ENCODE measurements at regions not wholly inside any gene's neighbourhood (a gene's known extent, or its start where the extent isn't known, plus 50 kb on each side); places are given as distances from the start of the nearest gene placed in this dataset.

DNA sequence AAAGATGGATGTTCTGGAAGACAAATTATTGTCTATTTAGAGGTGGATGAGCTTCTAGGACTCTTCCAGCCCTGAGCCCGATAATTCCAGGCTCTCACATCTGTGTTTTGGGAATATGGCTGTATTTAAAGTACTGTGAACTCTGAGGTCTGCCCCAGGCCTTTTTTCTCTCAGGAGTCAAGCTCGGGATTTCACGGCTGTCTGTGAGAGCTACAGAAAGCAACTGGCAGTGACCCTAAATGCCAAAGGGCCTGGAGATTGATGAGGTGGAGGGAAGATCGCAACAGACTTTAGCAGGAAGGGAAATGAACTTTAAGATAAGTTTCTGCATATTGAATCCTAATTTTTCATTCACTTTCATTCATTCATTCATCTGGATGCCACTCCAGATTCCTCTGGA, 51.0 kb upstream of the COL13A1 start:
- no peak overlapping the region for H3K9ac ChIP-seq
- TF ChIP-seq, protein P1, sequence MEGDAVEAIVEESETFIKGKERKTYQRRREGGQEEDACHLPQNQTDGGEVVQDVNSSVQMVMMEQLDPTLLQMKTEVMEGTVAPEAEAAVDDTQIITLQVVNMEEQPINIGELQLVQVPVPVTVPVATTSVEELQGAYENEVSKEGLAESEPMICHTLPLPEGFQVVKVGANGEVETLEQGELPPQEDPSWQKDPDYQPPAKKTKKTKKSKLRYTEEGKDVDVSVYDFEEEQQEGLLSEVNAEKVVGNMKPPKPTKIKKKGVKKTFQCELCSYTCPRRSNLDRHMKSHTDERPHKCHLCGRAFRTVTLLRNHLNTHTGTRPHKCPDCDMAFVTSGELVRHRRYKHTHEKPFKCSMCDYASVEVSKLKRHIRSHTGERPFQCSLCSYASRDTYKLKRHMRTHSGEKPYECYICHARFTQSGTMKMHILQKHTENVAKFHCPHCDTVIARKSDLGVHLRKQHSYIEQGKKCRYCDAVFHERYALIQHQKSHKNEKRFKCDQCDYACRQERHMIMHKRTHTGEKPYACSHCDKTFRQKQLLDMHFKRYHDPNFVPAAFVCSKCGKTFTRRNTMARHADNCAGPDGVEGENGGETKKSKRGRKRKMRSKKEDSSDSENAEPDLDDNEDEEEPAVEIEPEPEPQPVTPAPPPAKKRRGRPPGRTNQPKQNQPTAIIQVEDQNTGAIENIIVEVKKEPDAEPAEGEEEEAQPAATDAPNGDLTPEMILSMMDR (IDR thresholded peaks at IDR 0.05), result no peak

DNA sequence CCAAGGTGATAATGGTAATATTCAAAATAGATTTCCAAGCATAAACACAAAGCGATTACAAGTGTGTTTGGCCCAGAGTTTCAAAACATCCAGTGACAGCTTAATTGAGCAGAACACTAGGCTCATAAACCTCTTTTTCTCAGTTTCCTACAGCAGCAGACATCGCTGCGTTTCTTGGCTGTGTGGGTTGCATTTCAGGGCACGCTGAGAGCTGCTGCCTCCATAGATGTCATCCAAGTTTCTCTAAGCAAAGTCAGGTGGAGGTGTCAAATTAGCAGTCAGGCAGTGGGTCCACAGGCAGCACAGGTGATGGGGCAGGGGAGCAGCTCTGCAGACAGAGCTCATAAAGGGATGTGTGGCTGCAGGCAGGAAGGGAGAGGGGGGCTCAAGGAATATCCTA, 50.5 kb upstream of the COL13A1 start:
- no peaks in the 10 kb centered on the region for H3K79me2 ChIP-seq
- H3K4me3 ChIP-seq (ENCODE audit: low read depth, low read length), result no peak overlapping the region
- no peak overlapping the region for H2AFZ ChIP-seq
- H3K36me3 ChIP-seq (ENCODE audit: control insufficient read depth, insufficient read depth, low read length), result no peaks in the 10 kb centered on the region
- no peaks in the 10 kb centered on the region for H3K9me3 ChIP-seq (ENCODE audit: control insufficient read depth, low read length)
- no peak overlapping the region for H3K9ac ChIP-seq
- H3K4me1 ChIP-seq, result no peaks in the 10 kb centered on the region
- TF ChIP-seq, protein P1 (IDR thresholded peaks at IDR 0.05), result no peak
- no peaks in the 10 kb centered on the region for H3K27me3 ChIP-seq (ENCODE audit: control insufficient read depth, insufficient read depth, low read length)
- no peak overlapping the region for H3K4me2 ChIP-seq (ENCODE audit: low read length)
- no peak overlapping the region for H3K27ac ChIP-seq

More for the DNA sequence above, 51.0 kb upstream of the COL13A1 start:
- Histone ChIP-seq H3K79me2 (no peaks in the 10 kb centered on the region), H3K4me1 (no peaks in the 10 kb centered on the region), H3K9me3 (ENCODE audit: control insufficient read depth, low read length) (no peaks in the 10 kb centered on the region), H3K4me2 (ENCODE audit: low read length) (no peak overlapping the region), H3K27me3 (ENCODE audit: control insufficient read depth, insufficient read depth, low read length) (no peaks in the 10 kb centered on the region), H3K27ac (no peak overlapping the region), H3K4me3 (ENCODE audit: low read depth, low read length) (no peak overlapping the region), H2AFZ (no peak overlapping the region), H3K36me3 (ENCODE audit: control insufficient read depth, insufficient read depth, low read length) (no peaks in the 10 kb centered on the region)

Data from parathyroid adenoma (tissue), 2 donors.